Liver (tissue), 7 donors: ENCODE measurements at regions not wholly inside any gene's neighbourhood (a gene's known extent, or its start where the extent isn't known, plus 50 kb on each side); places are given as distances from the start of the nearest gene placed in this dataset.

Source experiments
- DNase-seq: peaks from one replicate; pipeline ENCODE4 v3.0.0-alpha.2; 2017; ENCODE audit warnings: low spot score
- H3K27ac ChIP-seq, 2 donors: one replicate each; pipeline ENCODE4 v1.7.0; 2013; ENCODE audit warnings: inconsistent platforms in 2 of 2, low read length in 2 of 2, control low read depth in 1 of 2, low read depth in 1 of 2, mild to moderate bottlenecking in 1 of 2
- H3K27me3 ChIP-seq, 4 donors: one replicate each; pipeline versions ENCODE4 v1.6.1 to v1.7.0; 2013; ENCODE audit warnings: low read length in 3 of 4, inconsistent platforms in 1 of 4, mild to moderate bottlenecking in 1 of 4, moderate library complexity in 1 of 4; ENCODE audit not compliant: control insufficient read depth in 4 of 4, insufficient read depth in 4 of 4
- H3K36me3 ChIP-seq, 4 donors: one replicate each; pipeline versions ENCODE4 v1.6.1 to v1.7.0; 2013; ENCODE audit warnings: low read length in 3 of 4, mild to moderate bottlenecking in 3 of 4, low read depth in 1 of 4, moderate library complexity in 1 of 4; ENCODE audit not compliant: control insufficient read depth in 4 of 4, insufficient read depth in 3 of 4
- H3K4me1 ChIP-seq, 4 donors: one replicate each; pipeline versions ENCODE4 v1.6.1 to v1.7.0; 2013; ENCODE audit warnings: low read length in 3 of 4, mild to moderate bottlenecking in 3 of 4, moderate library complexity in 1 of 4; ENCODE audit not compliant: control insufficient read depth in 4 of 4, insufficient read depth in 4 of 4
- H3K4me3 ChIP-seq, 3 donors: one replicate each; pipeline versions ENCODE4 v1.6.1 to v1.7.0; 2013; ENCODE audit warnings: low read length in 3 of 3, control low read depth in 1 of 3, low read depth in 1 of 3, mild to moderate bottlenecking in 1 of 3
- H3K9ac ChIP-seq, 2 donors: one replicate each; pipeline ENCODE4 v1.7.0; 2013; ENCODE audit warnings: low read length in 2 of 2, mild to moderate bottlenecking in 2 of 2, moderate library complexity in 2 of 2, control low read depth in 1 of 2, low read depth in 1 of 2
- H3K9me3 ChIP-seq, 4 donors: one replicate each; pipeline versions ENCODE4 v1.6.1 to v1.7.0; 2013; ENCODE audit warnings: low read length in 3 of 4; ENCODE audit not compliant: control insufficient read depth in 4 of 4
- ATF3 ChIP-seq: IDR thresholded peaks from 2 replicates; pipeline ENCODE4 v1.6.1; 2016; ENCODE audit warnings: antibody characterized with exemption
- EGR1 ChIP-seq, 2 donors: IDR thresholded peaks; 2 replicates each; pipeline ENCODE4 v1.6.1; 2016 to 2018; ENCODE audit warnings: antibody characterized with exemption in 2 of 2, low read depth in 2 of 2
- FOXA1 ChIP-seq: IDR thresholded peaks from 2 replicates; pipeline ENCODE4 v1.6.1; 2016; ENCODE audit warnings: antibody characterized with exemption
- FOXA2 ChIP-seq: IDR thresholded peaks from 2 replicates; pipeline ENCODE4 v1.6.1; 2016; ENCODE audit warnings: antibody characterized with exemption
- GABPA ChIP-seq, 2 donors: IDR thresholded peaks in 1 of 2; conservative IDR thresholded peaks in 1 of 2; 2 replicates each; pipeline ENCODE4 v1.6.1; 2016; ENCODE audit warnings: antibody characterized with exemption in 2 of 2, mild to moderate bottlenecking in 1 of 2, moderate library complexity in 1 of 2
- HNF4A ChIP-seq, 2 donors: conservative IDR thresholded peaks; 2 replicates each; pipeline ENCODE4 v1.6.1; 2016; ENCODE audit warnings: antibody characterized with exemption in 2 of 2, mild to moderate bottlenecking in 2 of 2
- REST ChIP-seq: IDR thresholded peaks from 2 replicates; pipeline ENCODE4 v1.6.1; 2016; ENCODE audit warnings: antibody characterized with exemption, mild to moderate bottlenecking
- RXRA ChIP-seq, 2 donors: IDR thresholded peaks; 2 replicates each; pipeline ENCODE4 v1.6.1; 2017 to 2018; ENCODE audit warnings: antibody characterized with exemption in 2 of 2, mild to moderate bottlenecking in 1 of 2
- SP1 ChIP-seq: IDR thresholded peaks from 2 replicates; pipeline ENCODE4 v1.6.1; 2018; ENCODE audit warnings: antibody characterized with exemption, mild to moderate bottlenecking
- ZBTB33 ChIP-seq: IDR thresholded peaks from 2 replicates; pipeline ENCODE4 v1.6.1; 2016; ENCODE audit warnings: antibody characterized with exemption
- WGBS: extraction: QIAGEN DNeasy Blood & Tissue Kit; methylation state at CpG from one replicate; pipeline ENCODE4 v1.1.7; 2013; 5-methylcytosine and 5-hydroxymethylcytosine counted together
- donor health status: healthy.
- donor health status: healthy.
- donor health status: healthy.
- donor health status: healthy.

DNA sequence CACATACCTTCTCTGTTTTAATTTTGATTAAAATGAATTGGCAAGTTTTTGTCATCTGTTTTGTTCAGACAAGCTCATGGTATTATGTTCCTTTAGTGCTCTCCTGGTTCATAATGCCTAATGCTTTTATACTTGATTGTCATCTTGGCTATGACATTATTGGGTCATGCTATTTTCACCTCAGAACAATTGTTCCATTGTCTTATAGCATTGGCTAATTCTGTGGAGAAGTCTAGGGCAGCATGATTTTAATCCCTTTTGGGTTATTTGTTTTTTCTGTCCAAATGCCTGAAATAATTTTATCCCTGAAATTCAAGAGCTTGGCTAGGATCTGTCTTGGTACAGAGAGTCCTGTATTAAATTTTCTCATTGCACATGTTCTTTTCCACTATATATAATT lies 83.8 kb upstream of the CCDC85A start:
- Histone ChIP-seq H3K9ac (no peak overlapping the region), H3K27ac (no peak overlapping the region), H3K4me3 (no peak overlapping the region), H3K27me3 (peaks cover 0 to 3% (median 0%) of the 10 kb centered on the region in 4 donors), H3K36me3 (no peaks in the 10 kb centered on the region), H3K4me1 (no peaks in the 10 kb centered on the region), H3K9me3 (no peaks in the 10 kb centered on the region)
- no peak for DNase-seq
- TF ChIP-seq HNF4A (conservative IDR thresholded peaks at IDR 0.05): no peak
- TF ChIP-seq ZBTB33: no peak
- TF ChIP-seq FOXA2: no peak
- TF ChIP-seq EGR1 (IDR thresholded peaks at IDR 0.05; ENCODE audit: low read depth in 2 of 2): no peak
- no peak for TF ChIP-seq FOXA1
- no peak for TF ChIP-seq GABPA (IDR thresholded peaks at IDR 0.05 in 1 of 2, conservative IDR thresholded peaks at IDR 0.05 in 1 of 2)

- TF ChIP-seq HNF4A (conservative IDR thresholded peaks at IDR 0.05): no peak
- TF ChIP-seq ZBTB33: no peak
- no peak for TF ChIP-seq ATF3
- no peak for TF ChIP-seq RXRA (IDR thresholded peaks at IDR 0.05)
- no peak for TF ChIP-seq SP1
- no peak for TF ChIP-seq REST
- Histone ChIP-seq H3K4me3 (no peak overlapping the region), H3K27me3 (peaks cover 0 to 3% (median 0%) of the 10 kb centered on the region in 4 donors), H3K9ac (no peak overlapping the region), H3K9me3 (peaks cover 0 to 4% (median 0%) of the 10 kb centered on the region in 4 donors), H3K36me3 (no peaks in the 10 kb centered on the region), H3K4me1 (no peaks in the 10 kb centered on the region), H3K27ac (no peak overlapping the region)
- DNase-seq: no peak
- WGBS: 90% methylated on average over 1 of the region's 1 CpG
These were observed 82.9 kb upstream of the CCDC85A start for GRCh38 chr2:56100791-56101312.
